GM19438 (cell line): ENCODE measurements at regions not wholly inside any gene's neighbourhood (a gene's known extent, or its start where the extent isn't known, plus 50 kb on each side); places are given as distances from the start of the nearest gene placed in this dataset.

ENCODE experiments used
- ATAC-seq: cut with Tn5 transposase; IDR thresholded peaks from one replicate; pipeline ENCODE4 v1.9.1; 2021; ENCODE audit warnings: low read depth; ENCODE audit not compliant: unreplicated experiment

GRCh38 chr11:80655834-80656233, 1215.0 kb upstream of the TENM4 start:
- no peak for ATAC-seq

- ATAC-seq = no peak
Observed at GRCh38 chr11:80650966-80651365, 1210.1 kb upstream of the TENM4 start.

DNA sequence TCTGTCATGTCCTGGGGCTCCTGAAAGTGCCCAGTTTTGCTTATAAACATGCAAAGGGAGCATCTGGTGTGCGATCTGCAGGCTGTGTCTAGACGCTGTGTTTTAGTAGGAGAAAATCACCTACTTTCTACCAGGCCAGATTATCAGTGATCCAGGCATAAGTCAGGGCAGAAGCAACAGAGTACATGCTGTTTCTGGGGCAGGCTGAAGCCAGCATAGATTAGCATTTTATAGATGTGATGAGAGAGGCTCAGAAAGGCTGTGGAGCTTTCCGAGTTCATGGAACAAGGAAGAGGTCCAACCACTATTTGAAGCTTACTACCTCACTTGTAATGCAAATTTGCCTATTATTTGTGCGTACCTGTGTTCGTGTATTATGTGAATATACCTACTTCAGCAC, 1208.4 kb upstream of the TENM4 start:
- ATAC-seq = no peak

GRCh38 chr11:80638296-80638695, 1197.5 kb upstream of the TENM4 start:
- no peak for ATAC-seq

DNA sequence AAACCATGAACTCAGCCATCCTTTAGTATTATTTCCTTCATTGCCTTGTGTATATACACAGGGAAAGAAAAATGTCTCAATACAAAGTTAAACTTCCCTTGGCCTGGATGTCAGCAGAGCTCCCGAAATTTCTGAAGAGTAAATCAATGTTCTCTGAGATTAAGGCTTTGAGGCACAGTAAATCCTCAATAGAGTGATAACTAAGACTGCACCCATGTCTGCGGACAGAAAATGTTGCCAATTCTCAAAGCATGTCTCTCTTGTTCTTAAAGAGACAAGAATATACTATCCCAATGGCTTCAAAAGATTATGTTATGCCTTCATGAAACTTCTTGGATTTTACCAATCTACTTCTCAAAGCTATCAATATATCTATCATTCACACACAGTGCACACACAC, 1196.7 kb upstream of the TENM4 start:
- no peak for ATAC-seq

DNA sequence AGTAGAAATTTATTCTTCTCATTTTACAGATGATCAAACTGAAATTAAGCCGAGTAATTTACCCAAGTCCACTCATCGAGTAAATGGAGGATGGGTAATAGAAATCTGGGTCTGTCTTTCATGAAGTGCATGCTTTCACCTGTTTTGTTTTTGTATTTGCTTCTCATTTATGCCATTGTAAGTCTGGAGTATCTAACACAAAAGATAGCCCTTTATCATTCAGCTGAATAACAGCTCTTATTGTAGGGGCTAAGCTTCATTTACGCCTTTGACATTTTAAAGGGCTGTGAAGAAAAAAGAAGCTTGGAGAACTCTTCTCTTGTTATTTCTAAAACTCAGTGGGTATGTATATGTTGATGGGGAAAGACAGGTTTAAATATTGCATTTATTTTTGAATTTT, 1196.2 kb upstream of the TENM4 start:
- ATAC-seq = no peak

DNA sequence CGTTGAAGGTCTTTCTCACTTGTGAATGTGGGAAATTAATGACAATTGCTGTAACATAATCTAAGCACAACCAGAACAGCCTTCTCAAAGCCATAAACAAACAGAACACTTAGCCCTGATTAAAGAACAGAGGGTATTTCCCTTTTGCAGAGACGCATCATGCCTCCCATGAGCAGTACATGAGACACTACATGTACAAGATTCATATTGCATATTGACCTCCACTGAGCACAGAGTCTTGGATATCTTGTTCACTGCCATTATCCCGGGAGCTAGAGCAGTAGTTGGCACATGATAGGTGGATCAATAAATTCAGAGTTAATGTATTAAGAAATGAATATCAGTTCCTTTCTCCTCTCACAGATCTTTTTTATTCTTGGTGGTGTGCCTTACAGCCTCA, 1194.3 kb upstream of the TENM4 start:
- ATAC-seq = no peak

GRCh38 chr11:80632691-80633090, 1191.9 kb upstream of the TENM4 start:
- ATAC-seq = no peak

GRCh38 chr11:80632156-80632555, 1191.3 kb upstream of the TENM4 start:
- ATAC-seq = no peak

GRCh38 chr11:80629466-80629865, 1188.6 kb upstream of the TENM4 start:
- no peak for ATAC-seq

DNA sequence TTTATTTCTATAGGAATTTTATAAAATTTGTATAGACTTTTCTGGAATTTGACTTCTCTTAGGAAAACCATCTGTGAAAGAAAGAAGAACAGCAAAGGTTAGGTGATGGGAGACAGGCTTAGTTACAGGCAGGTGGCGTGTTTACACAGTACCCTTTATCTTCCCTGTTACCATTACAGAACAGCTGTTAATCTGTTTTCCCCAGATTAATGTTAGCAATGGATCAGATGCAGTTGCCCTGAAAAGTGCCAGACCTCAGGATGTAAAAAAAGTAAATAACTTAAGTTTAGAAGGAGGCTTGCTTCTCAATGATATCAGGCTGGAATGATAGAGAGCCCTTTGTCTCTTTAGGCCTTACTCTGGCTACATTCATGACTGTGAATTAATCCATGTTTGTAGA, 1186.5 kb upstream of the TENM4 start:
- no peak for ATAC-seq

GRCh38 chr11:80626721-80627120, 1185.9 kb upstream of the TENM4 start:
- no peak for ATAC-seq

DNA sequence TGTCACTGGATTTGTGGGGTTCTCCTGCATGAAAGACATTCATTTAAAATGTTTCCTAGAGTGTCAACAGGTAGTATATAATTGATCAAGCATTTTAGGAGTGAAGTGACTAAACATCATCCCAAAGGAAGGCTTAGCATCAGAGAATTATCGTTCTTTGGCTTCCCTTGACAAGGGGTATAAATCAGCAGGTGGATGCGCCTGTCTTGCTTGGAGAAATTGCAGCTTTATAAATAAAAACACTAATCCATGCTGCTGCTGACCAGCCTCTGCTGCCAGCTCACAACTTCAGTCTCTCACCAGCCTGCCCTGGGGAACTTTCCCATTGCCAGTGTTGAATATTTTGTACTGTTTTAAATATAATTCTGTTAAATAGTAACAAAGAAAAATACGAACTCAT, 1184.7 kb upstream of the TENM4 start:
- ATAC-seq = no peak

- no peak for ATAC-seq
Observed at GRCh38 chr11:80621871-80622270, 1181.0 kb upstream of the TENM4 start.

- no peak for ATAC-seq
Observed at GRCh38 chr11:80620867-80621266, 1180.0 kb upstream of the TENM4 start.

DNA sequence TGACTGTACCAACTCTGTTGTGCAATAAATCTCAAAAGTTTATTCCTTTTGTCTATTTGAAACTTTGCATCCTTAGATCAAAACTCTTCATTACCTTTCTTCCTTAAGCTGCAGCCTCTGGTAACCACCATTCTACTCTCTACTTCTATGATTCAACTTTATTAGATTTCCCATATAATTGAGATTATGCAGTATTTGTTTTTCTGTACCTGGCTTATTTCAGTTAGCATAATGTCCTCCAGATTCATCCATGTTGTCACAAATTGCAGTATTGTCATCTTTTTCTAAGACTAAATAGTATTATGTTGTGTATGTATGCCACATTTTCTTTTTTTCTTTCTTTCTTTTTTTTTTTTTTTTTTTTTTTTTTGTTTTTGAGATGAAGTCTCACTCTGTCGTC, 1176.3 kb upstream of the TENM4 start:
- ATAC-seq = no peak

- no peak for ATAC-seq
Observed at GRCh38 chr11:80616070-80616800, 1175.4 kb upstream of the TENM4 start.

DNA sequence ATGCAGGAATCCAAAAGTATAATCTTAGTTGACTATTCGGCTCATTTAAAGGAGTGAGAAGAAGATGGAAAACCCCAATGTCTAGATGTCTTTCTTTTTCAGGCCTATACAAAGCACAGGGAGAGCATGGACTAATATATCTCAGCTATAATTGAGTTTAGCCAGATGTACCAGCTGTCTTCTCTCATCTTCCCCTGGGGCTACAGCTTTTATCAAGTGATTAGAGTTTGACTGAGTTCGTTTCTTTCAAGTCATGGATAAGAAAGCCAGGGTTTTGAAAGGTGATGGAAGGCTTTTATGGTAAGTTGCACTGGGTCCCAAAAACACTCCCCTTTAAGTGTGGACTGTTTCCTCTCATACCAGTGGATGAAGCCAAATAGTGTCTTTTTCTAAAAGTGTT, 1172.8 kb upstream of the TENM4 start:
- no peak for ATAC-seq

DNA sequence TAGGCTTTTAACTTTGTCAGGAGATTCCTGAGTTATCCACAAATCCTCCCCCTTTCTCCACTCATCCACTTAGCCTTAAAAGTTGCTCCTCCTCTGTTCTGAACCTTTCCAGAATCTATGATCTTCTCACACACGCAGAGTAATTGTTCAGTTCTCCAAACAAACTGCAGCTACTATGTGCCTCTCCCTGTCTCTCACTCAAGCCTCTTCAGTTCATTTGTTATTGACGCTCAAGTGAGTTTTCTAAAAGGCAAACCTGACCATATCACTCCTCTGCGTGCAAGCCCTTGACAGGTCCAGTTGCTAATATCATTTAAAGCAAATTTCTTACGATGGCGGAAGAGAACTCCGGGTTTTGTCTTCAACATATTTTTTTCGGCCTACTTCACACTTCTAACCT, 1169.7 kb upstream of the TENM4 start:
- ATAC-seq = no peak

- no peak for ATAC-seq
Observed at GRCh38 chr11:80603472-80603871, 1162.6 kb upstream of the TENM4 start.

DNA sequence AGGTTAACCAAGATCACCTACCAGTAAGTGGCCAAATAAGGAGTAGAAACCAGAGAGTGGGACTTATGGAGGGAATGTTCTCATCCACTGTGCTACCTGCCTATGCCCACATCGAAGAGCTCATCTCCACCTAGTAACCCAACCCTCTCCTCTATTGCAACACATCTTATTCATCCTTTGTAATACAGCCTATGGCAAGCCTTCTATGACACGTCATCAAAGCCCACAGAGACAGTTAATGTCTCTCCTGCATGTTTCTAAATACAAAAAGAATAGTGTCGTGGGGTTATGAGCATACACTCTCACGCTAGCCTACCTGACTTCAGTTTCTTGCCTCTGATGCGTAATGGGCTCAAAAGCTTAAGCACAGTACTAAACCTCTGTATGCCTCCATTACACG, 1158.1 kb upstream of the TENM4 start:
- no peak for ATAC-seq

DNA sequence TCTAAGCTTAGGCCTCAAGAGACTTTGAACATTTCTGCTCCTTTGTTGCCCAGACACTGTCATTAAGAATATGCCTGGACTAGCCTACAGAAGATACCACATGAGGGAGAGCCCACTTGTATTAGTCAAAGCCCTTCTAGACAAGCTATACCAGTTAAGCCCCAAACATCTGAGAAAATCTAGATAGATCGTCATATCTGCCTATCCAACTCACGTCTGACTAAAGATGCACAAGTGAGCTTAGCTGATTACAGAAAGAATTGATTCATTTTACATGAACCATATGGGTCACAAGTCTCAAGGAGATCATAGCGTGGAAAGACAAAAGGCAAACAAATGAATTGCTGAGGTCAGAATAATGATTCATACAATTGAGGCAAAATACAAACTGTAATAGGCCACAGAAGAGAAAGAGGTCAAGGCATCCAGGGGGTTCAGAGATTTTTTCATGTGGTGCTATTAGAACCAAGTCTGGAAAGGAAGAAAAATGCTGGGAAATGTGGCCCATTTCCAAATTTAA, 1155.5 kb upstream of the TENM4 start:
- no peak for ATAC-seq

DNA sequence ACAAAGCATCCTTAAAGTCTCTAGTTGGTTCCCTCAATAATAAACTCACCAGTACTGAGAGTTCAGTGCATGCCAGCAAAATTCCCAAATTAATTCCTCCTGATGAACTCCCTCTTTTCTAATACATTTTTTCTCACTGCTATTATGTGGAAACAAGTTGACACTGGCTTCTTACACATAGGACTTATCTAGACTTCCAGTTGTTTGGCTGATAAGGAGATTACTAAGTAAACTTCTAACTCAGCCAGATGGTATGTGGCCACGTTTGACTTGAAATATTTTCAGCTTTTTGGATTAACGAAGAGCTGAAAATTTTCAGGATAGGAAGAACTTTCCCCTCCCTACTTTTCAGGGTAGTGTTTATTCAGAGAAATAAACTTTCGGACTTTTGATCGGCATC, 1154.2 kb upstream of the TENM4 start:
- no peak for ATAC-seq
